ENCODE measurements at regions not wholly inside any gene's neighbourhood (a gene's known extent, or its start where the extent isn't known, plus 50 kb on each side); places are given as distances from the start of the nearest gene placed in this dataset.

DNA sequence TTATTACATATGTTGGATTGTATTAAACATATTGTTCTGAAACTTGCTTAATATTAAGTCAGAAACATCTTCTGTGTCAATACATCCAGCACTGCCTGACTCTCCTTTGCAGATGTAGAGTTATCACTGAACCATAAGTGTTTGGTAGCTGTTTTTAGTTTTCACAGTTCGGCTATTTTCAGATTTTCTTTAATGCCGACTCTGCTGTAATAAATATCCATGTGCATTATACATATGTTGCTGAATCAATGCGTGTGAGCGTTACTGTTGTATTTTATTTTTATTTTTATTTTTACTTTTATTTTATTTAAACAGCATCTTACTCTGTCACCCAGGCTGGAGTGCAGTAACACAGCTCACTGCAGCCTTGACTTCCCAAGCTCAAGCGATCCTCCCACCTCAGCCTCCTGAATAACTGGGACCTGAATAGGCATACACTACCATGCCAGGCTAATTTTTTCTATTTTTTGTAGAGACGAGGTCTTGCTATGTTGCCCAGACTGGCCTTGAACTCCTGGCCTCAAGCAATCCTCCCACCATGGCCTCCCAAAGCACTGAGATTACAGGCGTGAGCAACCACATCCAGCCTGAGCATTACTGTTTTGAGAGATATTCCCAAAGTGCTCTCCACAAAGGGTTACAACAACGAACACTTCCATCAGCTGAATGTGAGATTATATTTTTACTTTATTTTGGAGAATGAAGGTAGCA, 50.7 kb upstream of the NOCT start:
- DNase-seq = no peak

GRCh38 chr4:138963412-138963811, 52.2 kb upstream of the NOCT start:
- DNase-seq = no peak

DNA sequence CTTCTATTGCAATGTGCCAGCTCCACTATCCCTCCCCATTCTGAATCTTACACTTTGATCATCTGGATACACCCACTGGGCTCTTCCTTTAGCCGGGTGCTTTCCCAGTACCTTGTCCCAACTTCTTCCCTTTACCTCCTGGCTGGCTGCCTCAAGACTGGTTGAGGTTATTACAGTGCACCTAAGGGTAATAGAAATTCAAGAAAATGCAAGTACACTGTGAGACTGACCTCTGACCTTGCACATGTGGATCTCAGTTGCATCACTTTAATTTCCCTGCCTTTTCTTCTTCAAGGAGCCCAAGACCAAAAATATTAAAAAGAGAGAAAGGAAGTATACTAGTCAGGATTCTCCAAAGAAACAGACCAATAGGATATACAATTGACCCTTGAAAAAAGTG, 53.9 kb upstream of the NOCT start:
- no peak for DNase-seq

DNA sequence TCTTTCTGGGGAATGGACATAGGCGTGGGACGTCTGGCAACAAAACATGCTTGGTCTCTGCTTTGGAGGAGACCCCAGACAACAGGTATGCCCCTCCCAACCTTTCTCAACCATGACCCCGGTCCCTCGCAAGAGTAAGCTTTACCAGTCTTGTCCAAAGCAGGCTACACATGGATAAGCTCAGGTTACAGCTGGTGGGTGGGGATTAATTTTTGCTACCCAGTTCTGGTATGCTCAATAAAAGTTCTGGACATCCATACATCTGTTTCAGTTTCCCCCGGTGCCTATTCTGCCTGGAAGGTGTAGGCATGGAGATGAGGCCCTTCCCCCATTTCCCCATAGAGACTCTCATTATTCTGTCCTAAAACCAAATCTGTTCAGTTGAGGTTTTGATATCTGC, 54.5 kb upstream of the NOCT start:
- no peak for DNase-seq

DNA sequence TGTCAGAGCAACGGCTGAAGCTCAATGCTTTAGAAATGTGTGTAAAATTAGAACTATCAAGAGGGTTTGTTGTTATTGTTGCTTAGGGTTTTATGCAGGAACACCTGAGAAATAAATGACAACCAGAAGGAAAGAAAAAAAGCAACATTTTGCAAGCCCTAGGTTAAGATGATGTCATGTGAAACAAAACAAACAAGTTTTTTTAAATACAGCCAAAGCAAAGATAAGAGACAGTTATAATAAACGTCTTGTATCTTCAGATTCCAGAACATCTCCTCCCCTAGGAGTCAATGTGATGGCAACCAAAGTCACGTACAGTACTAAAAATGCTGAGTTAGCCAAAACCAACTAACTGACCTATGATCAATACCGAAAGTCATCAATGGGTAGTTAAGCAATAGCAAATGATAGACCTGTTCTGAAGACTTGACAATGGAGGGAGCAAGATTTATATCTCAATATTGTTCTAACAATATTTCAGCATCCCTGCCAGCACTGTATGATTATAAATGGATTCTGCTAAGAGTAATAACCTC, 55.3 kb upstream of the NOCT start:
- no peak for DNase-seq

GRCh38 chr4:138959097-138959815, 56.3 kb upstream of the NOCT start:
- no peak for DNase-seq

GRCh38 chr4:138958519-138958918, 57.1 kb upstream of the NOCT start:
- no peak for DNase-seq

GRCh38 chr4:138957302-138957701, 58.3 kb upstream of the NOCT start:
- no peak for DNase-seq

- no peak for DNase-seq
These were observed 61.2 kb upstream of the NOCT start for GRCh38 chr4:138954428-138954827.

DNA sequence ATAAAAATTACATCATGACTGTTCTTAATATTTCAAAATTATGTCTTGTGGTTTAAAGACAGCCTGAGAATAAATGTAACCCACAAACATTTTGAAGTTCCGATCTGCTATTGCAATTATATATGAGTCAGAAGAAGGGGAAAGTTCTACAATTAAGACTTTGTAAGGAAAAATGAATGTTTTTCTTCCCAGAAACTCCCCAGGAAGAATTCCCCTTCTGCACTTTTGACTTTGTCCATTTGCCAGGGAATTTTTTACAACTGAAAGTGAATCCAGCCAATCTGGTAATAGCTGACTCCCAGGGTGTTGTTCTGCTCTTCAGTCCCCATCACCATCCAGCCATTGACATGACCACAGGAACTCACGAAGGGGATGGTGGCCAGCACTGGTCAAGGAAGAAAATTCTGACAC, 61.6 kb upstream of the NOCT start:
- DNase-seq = no peak

- peak in 1 of 5 experiments; percentile 2 for DNase-seq
These were observed 63.2 kb upstream of the NOCT start for GRCh38 chr4:138952411-138952810.

- DNase-seq = no peak
These were observed 63.8 kb upstream of the NOCT start for GRCh38 chr4:138951764-138952163.

GRCh38 chr4:138949866-138950265, 65.7 kb upstream of the NOCT start:
- DNase-seq = no peak

- no peak for DNase-seq
These were observed 66.7 kb upstream of the NOCT start for GRCh38 chr4:138948918-138949317.

GRCh38 chr4:138946306-138946705, 69.3 kb upstream of the NOCT start:
- DNase-seq = no peak

- no peak for DNase-seq
These were observed 69.7 kb upstream of the NOCT start for GRCh38 chr4:138945840-138946239.

- no peak for DNase-seq
These were observed 70.2 kb upstream of the NOCT start for GRCh38 chr4:138945401-138945800.

- DNase-seq = no peak
These were observed 71.7 kb upstream of the NOCT start for GRCh38 chr4:138943893-138944292.

- no peak for DNase-seq
These were observed 74.5 kb upstream of the NOCT start for GRCh38 chr4:138941037-138941436.

- no peak for DNase-seq
These were observed 75.6 kb upstream of the NOCT start for GRCh38 chr4:138939960-138940359.

GRCh38 chr4:138938366-138938690, 77.3 kb upstream of the NOCT start:
- peak in 1 of 5 experiments; percentile 19 for DNase-seq

DNA sequence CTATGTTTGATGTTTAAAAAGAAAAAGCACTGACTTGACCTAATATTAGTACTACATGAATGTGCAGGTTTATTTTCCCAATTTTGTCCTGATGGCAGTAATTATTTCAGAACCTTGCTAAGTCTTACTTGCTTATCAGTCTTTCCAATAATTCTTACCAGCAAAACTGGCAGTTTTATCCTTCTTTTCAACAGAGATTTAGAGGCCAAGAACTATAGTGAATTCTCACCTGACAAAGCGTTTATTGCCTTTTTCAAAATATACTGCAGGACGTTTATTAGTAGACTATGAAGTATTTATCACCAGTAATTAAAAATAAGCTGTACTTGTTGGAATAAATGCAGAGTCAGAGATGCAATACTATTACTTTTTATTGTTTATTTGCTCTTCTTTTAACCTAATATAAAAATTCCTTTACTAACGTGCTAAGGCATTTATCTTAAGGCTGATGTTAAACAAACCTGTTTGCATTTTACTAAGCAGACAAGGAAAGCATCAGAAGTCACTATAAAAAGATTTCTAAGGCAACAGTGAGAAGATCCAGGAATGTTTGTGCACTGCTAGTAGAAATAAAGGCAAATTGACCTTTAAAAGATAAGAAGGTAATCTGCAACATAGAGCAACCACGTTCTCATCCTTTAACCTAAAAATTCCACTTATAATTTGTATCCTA, 80.3 kb upstream of the NOCT start:
- DNase-seq = no peak

- no peak for DNase-seq
These were observed 88.5 kb upstream of the NOCT start for GRCh38 chr4:138927072-138927471.

DNA sequence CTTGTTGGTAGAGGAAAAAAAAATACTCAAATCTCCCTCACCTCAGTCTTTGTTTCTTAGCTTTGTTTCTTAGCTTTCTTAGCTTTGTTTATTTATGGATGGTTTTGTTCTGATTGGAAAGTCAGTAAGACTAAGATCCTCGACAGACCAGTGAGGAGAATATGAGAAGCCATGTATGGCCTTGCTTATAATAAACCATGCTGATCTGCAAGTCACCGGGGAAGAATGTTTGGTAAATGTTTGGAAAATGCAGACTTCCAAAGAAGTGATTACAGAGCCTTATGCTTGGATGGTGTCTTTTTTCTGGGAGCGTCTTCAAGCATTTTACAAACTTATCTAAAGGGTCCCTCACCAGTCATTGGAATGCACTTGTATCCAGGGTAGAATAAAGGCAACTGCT, 90.1 kb upstream of the NOCT start:
- DNase-seq = no peak

All from T-helper 2 cell (primary cell).